Smooth muscle cell (in vitro differentiated cells): ENCODE measurements at regions not wholly inside any gene's neighbourhood (a gene's known extent, or its start where the extent isn't known, plus 50 kb on each side); places are given as distances from the start of the nearest gene placed in this dataset.

ENCODE experiments used
- DNase-seq: peaks from one replicate; lab custom pipeline; 2025; ENCODE audit not compliant: unreplicated experiment; lab: John Stamatoyannopoulos, UW
- H2AFZ ChIP-seq: fragments of 200-600 bp; sonication (generic); 2 replicates; pipeline ENCODE4 v1.6.0; 2016; ENCODE audit warnings: antibody characterized with exemption, low read depth, mild to moderate bottlenecking
- H3F3A ChIP-seq: fragments of 200-600 bp; sonication (generic); 2 replicates; pipeline ENCODE4 v1.6.0; 2017; ENCODE audit warnings: antibody characterized with exemption, low read depth
- H3K27ac ChIP-seq: fragments of 200-600 bp; sonication (generic); 2 replicates; pipeline ENCODE4 v1.5.1; 2016; ENCODE audit warnings: low read depth, mild to moderate bottlenecking
- H3K27me3 ChIP-seq: fragments of 200-600 bp; sonication (generic); 2 replicates; pipeline ENCODE4 v1.6.1; 2016; ENCODE audit warnings: low read depth, mild to moderate bottlenecking
- H3K36me3 ChIP-seq: fragments of 200-600 bp; sonication (generic); 2 replicates; pipeline ENCODE4 v1.5.1; 2016; ENCODE audit warnings: low read depth
- H3K4me1 ChIP-seq: fragments of 200-600 bp; sonication (generic); 2 replicates; pipeline ENCODE4 v1.5.1; 2016; ENCODE audit warnings: low read depth
- H3K4me2 ChIP-seq: fragments of 200-600 bp; sonication (generic); 2 replicates; pipeline ENCODE4 v1.6.0; 2016; ENCODE audit warnings: mild to moderate bottlenecking
- H3K4me3 ChIP-seq: fragments of 200-600 bp; sonication (generic); 2 replicates; pipeline ENCODE4 v1.5.1; 2016; ENCODE audit warnings: mild to moderate bottlenecking
- H3K79me2 ChIP-seq: fragments of 200-600 bp; sonication (generic); 2 replicates; pipeline ENCODE4 v1.6.0; 2016; ENCODE audit warnings: low read depth, mild to moderate bottlenecking
- H3K9ac ChIP-seq: fragments of 200-600 bp; sonication (generic); 2 replicates; pipeline ENCODE4 v1.6.0; 2016; ENCODE audit warnings: low read depth
- H3K9me3 ChIP-seq: fragments of 200-600 bp; sonication (generic); replicated peaks from 2 replicates; pipeline ENCODE4 v1.5.1; 2016; ENCODE audit warnings: low read depth
- H4K20me1 ChIP-seq: fragments of 200-600 bp; sonication (generic); 2 replicates; pipeline ENCODE4 v1.6.0; 2016; ENCODE audit warnings: low read depth
- WGBS: methylation state at CpG from one replicate; pipeline ENCODE4 v1.1.7; 2016; ENCODE audit warnings: low lambda C conversion rate; 5-methylcytosine and 5-hydroxymethylcytosine counted together
- TF ChIP-seq, protein P1 (sequence below): fragments of 200-600 bp; sonication (generic); IDR thresholded peaks from 2 replicates; pipeline ENCODE4 v1.5.1; 2017; ENCODE audit warnings: borderline replicate concordance, mild to moderate bottlenecking, antibody characterized with exemption; ENCODE audit not compliant: insufficient read depth, poor library complexity, severe bottlenecking

DNA sequence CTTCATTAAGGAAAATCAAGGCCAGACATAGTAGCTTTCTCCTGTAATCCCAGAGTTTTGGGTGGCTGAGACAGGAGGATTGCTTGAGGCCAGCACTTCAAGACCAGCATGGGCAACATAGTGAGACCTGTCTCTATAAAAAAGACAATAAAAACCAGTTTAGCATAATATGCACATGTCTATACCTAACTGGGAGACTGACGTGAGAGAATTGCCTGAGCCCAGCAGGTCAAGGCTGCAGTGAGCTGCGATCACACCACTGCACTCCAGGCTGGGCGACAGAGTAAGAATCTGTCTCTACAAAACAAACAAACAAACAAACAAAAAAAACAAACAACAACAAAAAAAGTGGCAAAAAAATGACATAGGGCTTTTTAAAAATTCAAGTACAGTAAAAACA, 820.8 kb downstream of the MTRR start:
- no peaks in the 10 kb centered on the region for H3K79me2 ChIP-seq
- no peaks in the 10 kb centered on the region for H3K4me1 ChIP-seq
- H2AFZ ChIP-seq, result no peak overlapping the region
- no peaks in the 10 kb centered on the region for H3K27me3 ChIP-seq
- H3K4me2 ChIP-seq, result no peak overlapping the region
- H3K36me3 ChIP-seq, result no peaks in the 10 kb centered on the region
- H3K4me3 ChIP-seq, result no peak overlapping the region
- no peak overlapping the region for H3K27ac ChIP-seq
- no peaks in the 10 kb centered on the region for H3F3A ChIP-seq
- DNase-seq, result no peak
- H3K9me3 ChIP-seq, result no peaks in the 10 kb centered on the region
- H4K20me1 ChIP-seq, result no peaks in the 10 kb centered on the region
- TF ChIP-seq, protein P1, sequence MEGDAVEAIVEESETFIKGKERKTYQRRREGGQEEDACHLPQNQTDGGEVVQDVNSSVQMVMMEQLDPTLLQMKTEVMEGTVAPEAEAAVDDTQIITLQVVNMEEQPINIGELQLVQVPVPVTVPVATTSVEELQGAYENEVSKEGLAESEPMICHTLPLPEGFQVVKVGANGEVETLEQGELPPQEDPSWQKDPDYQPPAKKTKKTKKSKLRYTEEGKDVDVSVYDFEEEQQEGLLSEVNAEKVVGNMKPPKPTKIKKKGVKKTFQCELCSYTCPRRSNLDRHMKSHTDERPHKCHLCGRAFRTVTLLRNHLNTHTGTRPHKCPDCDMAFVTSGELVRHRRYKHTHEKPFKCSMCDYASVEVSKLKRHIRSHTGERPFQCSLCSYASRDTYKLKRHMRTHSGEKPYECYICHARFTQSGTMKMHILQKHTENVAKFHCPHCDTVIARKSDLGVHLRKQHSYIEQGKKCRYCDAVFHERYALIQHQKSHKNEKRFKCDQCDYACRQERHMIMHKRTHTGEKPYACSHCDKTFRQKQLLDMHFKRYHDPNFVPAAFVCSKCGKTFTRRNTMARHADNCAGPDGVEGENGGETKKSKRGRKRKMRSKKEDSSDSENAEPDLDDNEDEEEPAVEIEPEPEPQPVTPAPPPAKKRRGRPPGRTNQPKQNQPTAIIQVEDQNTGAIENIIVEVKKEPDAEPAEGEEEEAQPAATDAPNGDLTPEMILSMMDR, result no peak
- 68% methylated on average over 3 of the region's 3 CpGs for WGBS
- H3K9ac ChIP-seq, result no peak overlapping the region

DNA sequence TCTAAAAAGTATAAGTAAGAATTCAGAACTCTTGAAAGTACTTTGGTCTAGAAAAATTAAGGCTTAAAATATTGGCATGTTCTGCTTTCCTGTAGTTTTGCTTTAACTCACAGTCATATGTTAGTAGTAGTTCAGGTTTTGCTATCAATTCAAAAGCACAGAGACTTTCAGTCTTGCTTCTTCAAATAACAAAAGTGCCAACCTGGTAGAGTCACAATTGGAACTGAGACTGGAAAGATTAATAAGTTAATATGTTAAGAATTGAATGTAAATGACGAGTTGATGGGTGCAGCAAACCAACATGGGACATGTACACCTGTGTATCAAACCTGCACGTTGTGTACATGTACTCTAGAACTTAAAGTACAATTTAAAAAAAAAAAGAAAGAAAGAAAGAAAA, 822.3 kb downstream of the MTRR start:
- H3F3A ChIP-seq, result no peaks in the 10 kb centered on the region
- no peaks in the 10 kb centered on the region for H3K27me3 ChIP-seq
- WGBS, result 80% methylated on average over 2 of the region's 2 CpGs
- H3K4me3 ChIP-seq, result no peak overlapping the region
- no peak overlapping the region for H3K9ac ChIP-seq
- H4K20me1 ChIP-seq, result no peaks in the 10 kb centered on the region
- no peaks in the 10 kb centered on the region for H3K36me3 ChIP-seq
- no peaks in the 10 kb centered on the region for H3K79me2 ChIP-seq
- no peak overlapping the region for H2AFZ ChIP-seq
- H3K27ac ChIP-seq, result no peak overlapping the region
- no peaks in the 10 kb centered on the region for H3K9me3 ChIP-seq
- H3K4me2 ChIP-seq, result no peak overlapping the region
- DNase-seq, result no peak
- TF ChIP-seq, protein P1, result no peak
- H3K4me1 ChIP-seq, result no peaks in the 10 kb centered on the region

DNA sequence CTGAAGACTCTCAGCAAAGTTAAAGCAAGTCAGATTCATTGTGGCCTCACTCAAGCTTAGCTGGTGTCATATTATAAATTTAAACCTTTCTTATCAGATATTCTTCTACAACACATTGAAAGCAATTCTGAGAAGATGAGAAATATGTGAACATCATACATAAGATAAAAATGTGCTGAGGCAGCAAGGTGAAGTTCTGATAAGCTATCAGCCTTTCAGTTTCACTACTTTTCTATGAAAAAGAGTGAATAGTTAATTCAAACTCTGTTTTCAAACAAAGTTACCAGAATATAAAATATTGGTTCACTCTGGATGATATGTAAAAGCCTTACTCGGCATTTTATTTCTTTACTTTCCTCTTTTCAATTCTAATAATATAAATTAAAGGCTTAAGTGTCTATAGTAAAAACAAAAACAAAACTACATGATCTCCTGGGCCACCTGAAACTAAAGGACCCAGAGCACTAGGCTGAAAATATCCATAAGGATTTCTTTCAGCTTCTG, 824.4 kb downstream of the MTRR start:
- 80% methylated on average over 1 of the region's 1 CpG for WGBS
- DNase-seq, result no peak
- TF ChIP-seq, protein P1, result no peak
- Histone ChIP-seq H3K4me1 (no peaks in the 10 kb centered on the region), H3K9me3 (no peaks in the 10 kb centered on the region), H3K27me3 (no peaks in the 10 kb centered on the region), H3K4me3 (no peak overlapping the region), H3K36me3 (no peaks in the 10 kb centered on the region), H3F3A (no peaks in the 10 kb centered on the region), H3K9ac (no peak overlapping the region), H3K79me2 (no peaks in the 10 kb centered on the region), H4K20me1 (no peaks in the 10 kb centered on the region), H3K27ac (no peak overlapping the region), H2AFZ (no peak overlapping the region), H3K4me2 (no peak overlapping the region)

DNA sequence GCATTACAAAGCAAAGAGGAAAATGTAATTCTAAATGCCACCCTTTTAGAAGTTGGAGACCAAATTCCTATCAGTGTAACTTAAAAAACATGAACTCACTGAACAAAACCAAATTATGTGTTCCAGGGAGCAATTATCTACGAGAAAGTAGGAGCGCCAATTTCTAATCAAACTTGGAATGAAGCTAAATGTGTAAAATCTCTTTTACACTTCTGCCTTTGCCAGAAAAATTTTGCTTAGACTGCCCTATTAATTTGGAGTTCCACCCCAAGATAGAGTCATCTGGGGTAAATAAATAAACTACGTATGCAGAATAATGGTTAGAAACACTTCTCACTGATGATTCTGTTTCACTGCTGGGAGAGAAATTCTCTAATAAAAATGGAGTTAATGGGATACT, 825.6 kb downstream of the MTRR start:
- Histone ChIP-seq H3K4me2 (no peak overlapping the region), H3K36me3 (no peaks in the 10 kb centered on the region), H3K4me3 (no peak overlapping the region), H3K79me2 (no peaks in the 10 kb centered on the region), H3F3A (no peaks in the 10 kb centered on the region), H3K9ac (no peak overlapping the region), H3K27me3 (no peaks in the 10 kb centered on the region), H3K27ac (no peak overlapping the region), H3K4me1 (no peaks in the 10 kb centered on the region), H4K20me1 (no peaks in the 10 kb centered on the region), H2AFZ (no peak overlapping the region), H3K9me3 (no peaks in the 10 kb centered on the region)
- WGBS, result 94% methylated on average over 3 of the region's 3 CpGs
- TF ChIP-seq, protein P1, result no peak
- DNase-seq, result no peak
